ENCODE measurements at regions not wholly inside any gene's neighbourhood (a gene's known extent, or its start where the extent isn't known, plus 50 kb on each side); places are given as distances from the start of the nearest gene placed in this dataset.

DNA sequence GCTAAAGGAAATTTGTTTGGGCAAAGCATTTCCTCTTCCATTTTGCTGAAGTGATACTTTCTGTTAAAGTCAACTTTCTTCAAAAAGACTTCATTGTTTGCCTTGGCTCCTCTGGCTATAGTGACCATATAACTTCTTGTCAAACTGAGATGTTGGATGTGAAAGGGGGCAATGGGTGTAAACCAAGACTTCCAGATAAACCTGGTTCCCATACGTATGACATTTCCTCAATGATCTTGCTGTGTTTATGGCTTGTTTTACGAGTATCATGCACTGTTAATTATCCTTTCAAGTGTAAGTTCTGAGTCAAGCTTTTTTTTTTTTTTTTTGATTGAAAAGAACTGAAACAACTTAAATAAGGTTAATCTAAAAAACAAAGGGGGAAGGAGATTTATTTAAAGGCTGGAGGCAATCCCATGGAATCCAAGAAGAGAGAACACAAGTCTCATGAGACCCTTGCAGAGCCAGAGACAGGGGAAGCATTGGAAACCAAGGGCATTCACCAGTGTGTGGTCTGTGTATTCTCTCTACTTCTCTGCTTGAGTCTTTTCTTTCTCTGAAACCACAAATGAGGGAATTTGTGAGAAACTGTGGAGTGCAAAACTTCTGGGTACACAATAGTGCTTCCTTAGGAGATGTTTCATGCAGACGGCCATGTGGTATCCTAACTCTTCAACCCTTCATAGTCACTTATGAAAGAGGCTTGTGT, 335.3 kb downstream of the RAB3C start:
- Histone ChIP-seq H3K4me3 (ENCODE audit: low read depth, low read length) (no peak overlapping the region), H3K27me3 (replicated peaks; ENCODE audit: control insufficient read depth, insufficient read depth, low read length) (no peaks in the 10 kb centered on the region; the same call in 1 of the 2 replicates), H3K36me3 (ENCODE audit: control insufficient read depth, insufficient read depth, low read length) (no peaks in the 10 kb centered on the region), H3K4me1 (peaks cover 8% of the 10 kb centered on the region), H3K9me3 (no peaks in the 10 kb centered on the region)
- DNase-seq, result no peak
- POLR2A ChIA-PET, result no interaction called here
- Mint-ChIP-seq H3K36me3 (ENCODE audit: insufficient read depth, unreplicated experiment) (no peaks in the 10 kb centered on the region), H3K4me3 (ENCODE audit: unreplicated experiment) (no peak overlapping the region), H3K9me3 (ENCODE audit: unreplicated experiment) (no peaks in the 10 kb centered on the region), H3K4me1 (ENCODE audit: low read depth, unreplicated experiment) (peaks cover 6% of the 10 kb centered on the region), H3K27ac (ENCODE audit: unreplicated experiment) (no peak overlapping the region), H3K27me3 (ENCODE audit: insufficient read depth, unreplicated experiment) (no peaks in the 10 kb centered on the region)
- CTCF ChIA-PET, result no interaction called here
- BruUV-seq (replicated peaks), result no TSS peak
- TF ChIP-seq, protein P1, sequence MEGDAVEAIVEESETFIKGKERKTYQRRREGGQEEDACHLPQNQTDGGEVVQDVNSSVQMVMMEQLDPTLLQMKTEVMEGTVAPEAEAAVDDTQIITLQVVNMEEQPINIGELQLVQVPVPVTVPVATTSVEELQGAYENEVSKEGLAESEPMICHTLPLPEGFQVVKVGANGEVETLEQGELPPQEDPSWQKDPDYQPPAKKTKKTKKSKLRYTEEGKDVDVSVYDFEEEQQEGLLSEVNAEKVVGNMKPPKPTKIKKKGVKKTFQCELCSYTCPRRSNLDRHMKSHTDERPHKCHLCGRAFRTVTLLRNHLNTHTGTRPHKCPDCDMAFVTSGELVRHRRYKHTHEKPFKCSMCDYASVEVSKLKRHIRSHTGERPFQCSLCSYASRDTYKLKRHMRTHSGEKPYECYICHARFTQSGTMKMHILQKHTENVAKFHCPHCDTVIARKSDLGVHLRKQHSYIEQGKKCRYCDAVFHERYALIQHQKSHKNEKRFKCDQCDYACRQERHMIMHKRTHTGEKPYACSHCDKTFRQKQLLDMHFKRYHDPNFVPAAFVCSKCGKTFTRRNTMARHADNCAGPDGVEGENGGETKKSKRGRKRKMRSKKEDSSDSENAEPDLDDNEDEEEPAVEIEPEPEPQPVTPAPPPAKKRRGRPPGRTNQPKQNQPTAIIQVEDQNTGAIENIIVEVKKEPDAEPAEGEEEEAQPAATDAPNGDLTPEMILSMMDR (IDR thresholded peaks at IDR 0.05; ENCODE audit: insufficient read depth in 1 of 2, low read depth in 1 of 2, low read length in 1 of 2, severe bottlenecking in 1 of 2, unreplicated experiment in 1 of 2), result no peak
- intact Hi-C loops (cut with micrococcal nuclease; ENCODE audit: unreplicated experiment), result no loop called here
